ENCODE measurements at regions not wholly inside any gene's neighbourhood (a gene's known extent, or its start where the extent isn't known, plus 50 kb on each side); places are given as distances from the start of the nearest gene placed in this dataset.

- TF ChIP-seq POLR2A (IDR thresholded peaks at IDR 0.05; ENCODE audit: low read length) (no peak), GATA1 (IDR thresholded peaks at IDR 0.05; ENCODE audit: low read depth, low read length) (no peak)
Measured at GRCh38 chrX:140190441-140191108, 225.3 kb upstream of the CXorf66 start.
